ENCODE measurements at regions not wholly inside any gene's neighbourhood (a gene's known extent, or its start where the extent isn't known, plus 50 kb on each side); places are given as distances from the start of the nearest gene placed in this dataset.

- no peak for DNase-seq
These were observed 207.1 kb downstream of the NFATC2 start for GRCh38 chr20:51335329-51335841.

GRCh38 chr20:51334609-51335008 lies 207.9 kb downstream of the NFATC2 start:
- DNase-seq = no peak

GRCh38 chr20:51333971-51334370 lies 208.5 kb downstream of the NFATC2 start:
- no peak for DNase-seq

DNA sequence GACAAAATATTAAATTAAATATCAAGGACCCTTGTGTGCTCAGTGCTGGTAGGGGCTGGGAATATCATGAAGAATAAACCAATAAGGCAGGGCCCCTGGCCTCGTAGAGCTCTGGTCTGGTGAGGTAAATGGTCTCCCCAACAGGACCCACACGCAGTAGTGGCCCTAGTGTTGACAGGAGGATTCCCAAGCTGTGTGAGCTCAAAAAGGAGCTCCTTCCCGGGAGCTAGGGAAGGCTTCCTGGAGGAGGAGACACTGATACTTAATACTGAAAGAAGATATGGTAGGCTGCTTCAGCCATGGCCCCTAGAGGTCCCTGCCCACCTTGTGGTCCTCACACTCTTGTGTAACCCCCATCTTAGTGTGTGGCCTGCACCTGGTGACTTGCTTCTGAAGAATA lies 209.1 kb downstream of the NFATC2 start:
- no peak for DNase-seq

- DNase-seq = no peak
These were observed 211.0 kb downstream of the NFATC2 start for GRCh38 chr20:51331481-51331880.

GRCh38 chr20:51329845-51330244 lies 212.7 kb downstream of the NFATC2 start:
- no peak for DNase-seq

- DNase-seq = no peak
These were observed 215.2 kb downstream of the NFATC2 start for GRCh38 chr20:51327251-51327841.

- no peak for DNase-seq
These were observed 216.2 kb downstream of the NFATC2 start for GRCh38 chr20:51326201-51326819.

DNA sequence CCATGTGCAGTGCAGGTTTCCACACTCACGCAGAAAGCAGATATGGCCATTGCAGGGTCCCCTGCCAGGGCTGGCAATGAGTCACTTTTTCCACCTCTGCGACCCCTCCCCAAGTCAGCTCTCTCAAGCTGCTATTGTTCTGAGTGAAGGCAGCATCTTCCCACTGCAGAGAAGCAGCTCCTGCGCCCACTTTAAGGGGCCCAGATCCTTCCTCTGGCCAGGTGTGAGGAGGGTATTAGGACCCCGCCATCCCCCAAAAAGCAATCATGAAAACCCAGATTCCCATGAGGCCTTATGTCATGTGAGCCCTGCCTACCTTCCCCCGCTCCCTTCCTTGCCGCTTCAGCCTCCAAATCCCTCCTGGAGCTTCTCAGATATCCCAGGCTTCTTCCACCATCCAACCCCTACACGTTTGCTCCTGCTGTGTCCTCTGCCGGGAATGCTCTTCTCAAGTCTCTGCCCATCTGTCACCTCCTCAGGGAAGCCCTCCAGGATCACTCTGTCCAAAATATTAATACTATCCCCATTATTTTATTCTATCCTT lies 220.3 kb downstream of the NFATC2 start:
- DNase-seq = no peak

DNA sequence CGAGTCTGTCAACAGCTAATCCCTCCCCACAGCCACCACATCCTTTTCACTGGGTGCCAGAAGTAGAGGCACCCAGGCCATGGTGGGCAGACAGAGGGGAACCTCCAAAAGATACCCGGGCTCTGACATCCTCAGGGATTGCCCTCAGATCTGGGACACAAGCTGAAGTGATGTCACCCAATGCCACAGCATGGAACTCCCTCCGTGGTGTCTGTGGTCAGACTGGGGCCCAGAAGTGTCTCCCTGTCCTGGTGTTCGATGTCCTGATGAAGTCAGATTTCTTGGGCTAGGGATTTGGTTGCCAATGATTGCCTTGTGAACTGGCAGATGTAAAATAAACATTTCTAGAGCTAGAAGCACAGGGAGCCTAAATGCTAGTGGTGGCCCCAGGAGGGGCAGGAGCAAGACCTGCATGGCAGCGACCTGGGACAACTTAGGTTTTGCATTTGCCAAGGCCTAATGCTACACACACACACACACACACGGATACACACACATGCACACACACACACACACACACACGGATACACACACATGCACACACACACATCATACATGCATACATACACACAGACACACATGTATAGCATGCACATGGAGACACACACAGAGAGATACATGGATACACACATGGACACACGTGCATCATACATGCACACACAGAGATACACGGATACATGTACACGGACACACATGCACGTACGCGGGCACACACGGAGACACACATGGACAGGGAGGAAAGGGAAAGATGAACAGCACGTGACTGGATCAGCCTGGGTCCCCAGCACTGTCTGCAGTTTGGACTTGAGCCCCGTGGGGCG lies 221.0 kb downstream of the NFATC2 start:
- no peak for DNase-seq

DNA sequence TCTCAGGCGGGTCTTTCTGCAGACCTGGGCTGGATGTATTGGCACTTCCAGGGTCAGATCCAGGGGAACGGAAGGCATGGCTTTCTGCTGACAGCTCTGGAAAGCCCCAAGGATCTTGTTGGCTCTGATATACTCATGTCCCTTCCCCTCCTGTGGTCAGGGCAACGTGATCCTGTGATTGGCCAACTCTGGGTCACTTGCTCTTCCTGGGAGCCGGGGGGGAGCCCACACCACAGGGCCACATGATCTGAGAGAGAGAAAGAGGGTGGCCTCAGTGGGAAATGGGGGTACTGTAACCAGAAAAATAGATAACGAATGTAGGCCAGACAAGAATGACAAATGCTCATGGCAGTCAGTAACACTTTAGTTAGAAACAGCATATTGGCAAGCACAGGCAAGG lies 223.0 kb downstream of the NFATC2 start:
- no peak for DNase-seq

DNA sequence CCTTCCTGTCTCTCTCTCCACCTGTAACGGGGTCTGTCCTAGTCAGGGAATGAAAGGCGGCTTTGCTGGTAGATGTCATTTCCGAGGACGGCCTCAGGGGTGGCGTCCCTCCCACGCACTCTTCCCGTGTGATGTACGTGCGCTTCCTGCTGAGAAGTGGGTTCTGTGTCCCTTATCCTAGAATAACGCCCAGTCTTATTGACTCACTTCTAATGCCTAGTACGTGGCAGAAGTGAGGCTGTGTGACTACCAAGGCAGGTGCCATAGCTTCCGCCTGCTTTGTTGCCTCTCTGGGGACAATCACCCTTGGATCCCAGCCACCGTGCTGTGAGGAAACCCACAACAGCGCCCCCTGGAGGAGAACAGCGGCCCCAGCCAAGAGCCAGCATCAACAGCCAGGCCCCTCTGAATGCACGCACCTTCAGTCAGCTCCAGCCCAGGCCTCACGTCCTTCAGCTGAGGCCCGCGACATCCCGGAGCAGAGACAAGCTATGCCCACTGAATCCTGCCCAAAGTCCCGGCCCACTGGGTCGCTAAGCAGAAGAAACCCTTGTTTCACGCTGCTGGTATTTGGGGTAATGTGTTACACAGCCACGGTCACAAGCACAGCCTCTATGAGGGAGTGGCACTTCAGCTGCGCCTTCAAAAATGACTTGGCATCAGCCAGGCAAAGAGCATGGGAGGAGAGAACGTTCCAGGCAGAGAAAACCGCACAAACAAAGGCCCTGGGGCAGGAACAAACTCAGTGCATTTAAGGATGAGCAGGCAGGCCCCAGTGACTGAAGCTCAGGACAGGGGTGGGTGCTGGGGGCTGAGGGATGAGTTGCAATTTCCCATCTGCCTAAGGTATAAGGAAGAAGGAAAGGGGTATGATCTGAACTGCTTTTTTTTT lies 224.2 kb downstream of the NFATC2 start:
- peak; percentile 70 for DNase-seq

- no peak for DNase-seq
These were observed 227.1 kb downstream of the NFATC2 start for GRCh38 chr20:51315390-51315789.

GRCh38 chr20:51313358-51313827 lies 229.1 kb downstream of the NFATC2 start:
- no peak for DNase-seq

DNA sequence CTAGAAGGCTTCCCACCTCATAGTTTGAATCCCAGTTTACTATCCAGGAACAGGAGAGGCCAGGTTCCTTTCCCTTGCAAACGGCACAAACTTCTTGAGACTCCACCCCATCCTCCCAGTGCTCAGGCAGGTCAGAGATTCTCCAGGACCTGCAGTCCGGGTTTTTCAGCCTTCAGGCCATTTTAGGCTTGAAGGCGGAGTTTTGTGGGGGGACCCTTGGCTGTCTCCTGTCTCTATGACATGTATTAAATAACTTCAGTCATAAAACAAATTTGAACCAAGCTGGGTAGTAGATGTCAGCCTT lies 230.1 kb downstream of the NFATC2 start:
- DNase-seq = no peak

DNA sequence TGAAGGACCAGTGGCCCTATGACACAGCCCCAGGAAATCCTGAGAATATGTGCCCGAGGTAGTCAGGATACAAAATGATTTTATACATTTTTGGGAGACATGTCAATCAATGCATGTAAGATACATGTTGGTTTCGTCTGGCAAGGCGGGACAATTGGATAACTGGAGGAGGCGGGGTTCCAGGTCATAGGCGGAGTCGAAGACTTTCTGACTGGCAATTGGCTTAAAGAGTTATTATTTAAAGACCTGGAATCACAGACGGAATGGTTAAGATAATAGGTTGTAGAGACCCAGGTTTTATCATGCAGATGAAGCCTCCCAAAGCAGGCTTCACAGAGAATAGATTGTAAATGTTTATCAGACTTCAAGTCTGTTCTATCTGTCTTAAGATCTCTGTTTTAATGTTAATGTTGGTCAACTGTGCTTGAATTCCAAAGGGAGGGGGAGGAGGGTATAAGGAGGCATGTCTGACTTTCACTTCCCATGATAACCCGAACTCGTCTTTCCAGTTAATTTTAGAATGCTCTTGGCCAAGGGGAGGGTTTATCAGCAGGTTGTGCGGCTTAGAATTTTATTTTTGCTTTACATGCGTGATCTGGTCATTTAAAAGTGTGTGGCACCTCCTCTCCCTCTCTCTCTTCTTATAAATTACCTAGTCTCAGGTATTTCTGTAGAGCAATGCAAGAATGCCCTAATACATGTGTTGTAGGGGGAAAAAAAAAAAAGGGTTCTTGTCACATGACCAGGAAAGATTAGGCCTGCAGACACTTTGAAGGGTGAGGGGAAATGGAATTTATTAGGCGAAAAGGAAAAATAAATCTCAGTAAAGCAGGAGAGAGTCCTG lies 230.7 kb downstream of the NFATC2 start:
- no peak for DNase-seq

DNA sequence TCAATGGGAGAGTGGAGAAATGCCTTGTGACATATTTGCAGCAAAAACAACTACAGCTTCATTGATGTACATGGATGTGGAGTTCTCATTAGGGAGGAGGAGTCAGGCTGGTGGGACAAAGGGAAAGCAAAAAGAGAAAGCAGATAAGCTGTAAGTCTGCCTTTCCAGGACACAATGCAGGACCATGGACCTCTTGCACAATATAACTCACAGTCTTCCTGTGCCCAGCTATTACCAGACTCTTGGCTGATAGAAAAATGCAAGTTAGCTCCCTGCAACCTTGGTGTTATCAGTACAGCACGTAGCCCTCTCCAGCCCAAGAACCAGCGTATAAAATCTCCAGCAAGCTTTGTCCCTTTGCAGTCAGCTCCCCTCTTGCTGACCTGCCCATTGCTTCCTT lies 232.3 kb downstream of the NFATC2 start:
- DNase-seq = no peak

DNA sequence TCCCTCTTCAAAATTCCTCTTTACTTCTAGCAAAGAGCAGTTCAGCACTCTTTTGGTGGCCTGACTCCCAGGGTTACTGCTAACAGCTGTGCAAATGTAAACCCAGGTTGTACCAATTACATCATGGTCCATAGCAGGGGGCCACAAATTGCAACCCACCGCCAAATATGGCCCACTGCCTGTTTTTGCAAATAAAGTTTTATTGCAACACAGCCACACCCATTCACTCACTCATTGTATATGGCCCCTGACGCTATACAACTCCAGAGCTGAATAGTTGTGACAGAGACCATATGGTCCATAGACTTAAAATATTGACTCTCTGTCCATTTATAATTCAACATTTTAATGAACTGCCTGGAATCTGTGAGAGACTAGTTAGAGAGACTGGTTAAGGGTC lies 233.4 kb downstream of the NFATC2 start:
- DNase-seq = no peak

GRCh38 chr20:51306521-51307358 lies 235.8 kb downstream of the NFATC2 start:
- peak; percentile 53 for DNase-seq

DNA sequence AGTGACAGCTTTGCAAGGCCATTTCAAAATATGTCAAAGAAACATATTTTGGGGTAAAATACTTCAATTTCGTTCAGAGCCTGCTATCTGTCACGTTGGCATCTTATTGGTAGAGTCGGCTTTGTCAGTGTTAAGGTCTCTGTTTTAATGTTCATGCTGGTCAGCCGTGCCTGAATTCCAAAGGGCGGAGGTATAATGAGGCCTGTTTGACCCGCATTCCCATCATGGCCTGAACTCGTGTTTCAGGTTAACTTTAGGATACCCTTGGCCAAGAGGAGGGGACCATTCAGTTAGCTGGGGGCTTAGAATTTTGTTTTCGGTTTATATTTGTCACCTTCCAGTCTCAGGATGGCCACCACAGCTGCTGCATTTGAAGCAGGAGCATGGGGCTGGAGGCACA lies 236.4 kb downstream of the NFATC2 start:
- DNase-seq = no peak
